Caco-2 (cell line): ENCODE measurements at regions not wholly inside any gene's neighbourhood (a gene's known extent, or its start where the extent isn't known, plus 50 kb on each side); places are given as distances from the start of the nearest gene placed in this dataset.

Experiments used
- BruUV-seq: library from RNA; stranded (reverse); fragments of 400-500 nt; replicated peaks from 2 replicates; lab custom pipeline; 2021; lab: Mats Ljungman, UMichigan
- CTCF ChIA-PET: fragments of 300-600 bp; sonication (Branson Sonifier 250); formaldehyde crosslinking; loops from one replicate; lab custom pipeline; 2022; ENCODE audit warnings: antibody characterized with exemption; lab: Charles Lee
- POLR2A ChIA-PET: fragments of 300-600 bp; sonication (Branson Sonifier 250); formaldehyde crosslinking; loops from one replicate; lab custom pipeline; 2022; ENCODE audit warnings: antibody characterized with exemption; lab: Charles Lee
- DNase-seq, 2 experiments: peaks; one replicate each; pipeline versions ENCODE4 v3.0.0 to v3.0.0-alpha.2; 2020 to 2022
- H3K27me3 ChIP-seq: replicated peaks from 2 replicates; pipeline ENCODE4 v1.6.0; 2011; ENCODE audit warnings: low read length; ENCODE audit not compliant: control insufficient read depth, insufficient read depth
- H3K36me3 ChIP-seq: 2 replicates; pipeline ENCODE4 v1.5.1; 2011; ENCODE audit warnings: low read length; ENCODE audit not compliant: control insufficient read depth, insufficient read depth
- H3K4me1 ChIP-seq: fragments of 250-450 bp; sonication (Bioruptor Pico); 2 replicates; pipeline ENCODE4 v1.5.1; 2020; ENCODE audit warnings: mild to moderate bottlenecking
- H3K4me3 ChIP-seq: 2 replicates; pipeline ENCODE4 v1.5.1; 2011; ENCODE audit warnings: low read depth, mild to moderate bottlenecking, control low read depth, low read length
- H3K9me3 ChIP-seq: fragments of 250-450 bp; sonication (Bioruptor Pico); 2 replicates; pipeline ENCODE4 v1.5.1; 2020; ENCODE audit warnings: mild to moderate bottlenecking, moderate library complexity
- H3K27ac Mint-ChIP-seq: one replicate; pipeline ENCODE4 v1.8.0; 2022; ENCODE audit warnings: mixed read lengths; ENCODE audit not compliant: unreplicated experiment
- H3K27me3 Mint-ChIP-seq: one replicate; pipeline ENCODE4 v1.8.0; 2022; ENCODE audit warnings: mixed read lengths; ENCODE audit not compliant: insufficient read depth, unreplicated experiment
- H3K36me3 Mint-ChIP-seq: one replicate; pipeline ENCODE4 v1.8.0; 2022; ENCODE audit warnings: mild to moderate bottlenecking, mixed read lengths; ENCODE audit not compliant: insufficient read depth, unreplicated experiment
- H3K4me1 Mint-ChIP-seq: one replicate; pipeline ENCODE4 v1.8.0; 2022; ENCODE audit warnings: low read depth, mixed read lengths; ENCODE audit not compliant: unreplicated experiment
- H3K4me3 Mint-ChIP-seq: one replicate; pipeline ENCODE4 v1.8.0; 2022; ENCODE audit warnings: mild to moderate bottlenecking, moderate library complexity, mixed read lengths; ENCODE audit not compliant: unreplicated experiment
- H3K9me3 Mint-ChIP-seq: one replicate; pipeline ENCODE4 v1.8.0; 2022; ENCODE audit warnings: mixed read lengths; ENCODE audit not compliant: unreplicated experiment
- intact Hi-C: fragments of 100-400 bp; cut with micrococcal nuclease; formaldehyde crosslinking; loops from one replicate; pipeline ENCODE4 v1.10.0; 2022; ENCODE audit not compliant: unreplicated experiment
- TF ChIP-seq, protein P1 (sequence below), 2 experiments: fragments of 200-600 bp in 1 of 2; IDR thresholded peaks; 1 replicate in 1 of 2; 2 replicates in 1 of 2; pipeline versions ENCODE4 v1.5.1 to v1.8.0; 2011 to 2022; ENCODE audit warnings: antibody characterized with exemption in 1 of 2, control low read depth in 1 of 2, inconsistent platforms in 1 of 2, low read depth in 1 of 2, low read length in 1 of 2, mild to moderate bottlenecking in 1 of 2, moderate library complexity in 1 of 2; ENCODE audit not compliant: insufficient read depth in 1 of 2, severe bottlenecking in 1 of 2, unreplicated experiment in 1 of 2

GRCh38 chr3:145116769-145117168 is 1044.2 kb downstream of the PLOD2 start:
- no peak for DNase-seq
- Mint-ChIP-seq H3K27me3 (peaks cover 2% of the 10 kb centered on the region), H3K36me3 (no peaks in the 10 kb centered on the region), H3K9me3 (no peaks in the 10 kb centered on the region), H3K27ac (no peak overlapping the region), H3K4me1 (no peaks in the 10 kb centered on the region), H3K4me3 (no peak overlapping the region)
- Histone ChIP-seq H3K4me1 (no peaks in the 10 kb centered on the region), H3K36me3 (no peaks in the 10 kb centered on the region), H3K9me3 (no peaks in the 10 kb centered on the region), H3K27me3 (no peaks in the 10 kb centered on the region), H3K4me3 (no peak overlapping the region)
- ChIA-PET CTCF (no interaction called here), POLR2A (no interaction called here)
- intact Hi-C loops: no loop called here
- BruUV-seq: no TSS peak
- TF ChIP-seq, protein P1, sequence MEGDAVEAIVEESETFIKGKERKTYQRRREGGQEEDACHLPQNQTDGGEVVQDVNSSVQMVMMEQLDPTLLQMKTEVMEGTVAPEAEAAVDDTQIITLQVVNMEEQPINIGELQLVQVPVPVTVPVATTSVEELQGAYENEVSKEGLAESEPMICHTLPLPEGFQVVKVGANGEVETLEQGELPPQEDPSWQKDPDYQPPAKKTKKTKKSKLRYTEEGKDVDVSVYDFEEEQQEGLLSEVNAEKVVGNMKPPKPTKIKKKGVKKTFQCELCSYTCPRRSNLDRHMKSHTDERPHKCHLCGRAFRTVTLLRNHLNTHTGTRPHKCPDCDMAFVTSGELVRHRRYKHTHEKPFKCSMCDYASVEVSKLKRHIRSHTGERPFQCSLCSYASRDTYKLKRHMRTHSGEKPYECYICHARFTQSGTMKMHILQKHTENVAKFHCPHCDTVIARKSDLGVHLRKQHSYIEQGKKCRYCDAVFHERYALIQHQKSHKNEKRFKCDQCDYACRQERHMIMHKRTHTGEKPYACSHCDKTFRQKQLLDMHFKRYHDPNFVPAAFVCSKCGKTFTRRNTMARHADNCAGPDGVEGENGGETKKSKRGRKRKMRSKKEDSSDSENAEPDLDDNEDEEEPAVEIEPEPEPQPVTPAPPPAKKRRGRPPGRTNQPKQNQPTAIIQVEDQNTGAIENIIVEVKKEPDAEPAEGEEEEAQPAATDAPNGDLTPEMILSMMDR (IDR thresholded peaks at IDR 0.05; ENCODE audit: insufficient read depth in 1 of 2, low read depth in 1 of 2, low read length in 1 of 2, severe bottlenecking in 1 of 2, unreplicated experiment in 1 of 2): no peak

- no peak overlapping the region for H3K4me3 Mint-ChIP-seq
Measured at GRCh38 chr3:145118303-145118702, 1042.7 kb downstream of the PLOD2 start.

GRCh38 chr3:145124900-145125678 is 1035.9 kb downstream of the PLOD2 start:
- CTCF ChIA-PET: no interaction called here
- BruUV-seq: no TSS peak
- TF ChIP-seq, protein P1 (IDR thresholded peaks at IDR 0.05; ENCODE audit: insufficient read depth in 1 of 2, low read depth in 1 of 2, low read length in 1 of 2, severe bottlenecking in 1 of 2, unreplicated experiment in 1 of 2): no peak
- Mint-ChIP-seq H3K27ac (no peak overlapping the region), H3K27me3 (peaks cover 3% of the 10 kb centered on the region), H3K9me3 (no peaks in the 10 kb centered on the region), H3K4me3 (no peak overlapping the region), H3K36me3 (no peaks in the 10 kb centered on the region), H3K4me1 (no peaks in the 10 kb centered on the region)
- POLR2A ChIA-PET: no interaction called here
- Histone ChIP-seq H3K27me3 (no peaks in the 10 kb centered on the region), H3K9me3 (no peaks in the 10 kb centered on the region), H3K4me3 (no peak overlapping the region), H3K36me3 (no peaks in the 10 kb centered on the region), H3K4me1 (no peaks in the 10 kb centered on the region)
- intact Hi-C loops: no loop called here
- DNase-seq: no peak

More at GRCh38 chr3:145118303-145118702, 1042.7 kb downstream of the PLOD2 start:
- POLR2A ChIA-PET: no interaction called here
- no peaks in the 10 kb centered on the region for H3K4me1 ChIP-seq
- DNase-seq: no peak
- H3K27me3 ChIP-seq: no peaks in the 10 kb centered on the region
- CTCF ChIA-PET: no interaction called here
- no peaks in the 10 kb centered on the region for H3K27me3 Mint-ChIP-seq
- no peaks in the 10 kb centered on the region for H3K9me3 Mint-ChIP-seq
- H3K36me3 ChIP-seq: no peaks in the 10 kb centered on the region
- H3K9me3 ChIP-seq: no peaks in the 10 kb centered on the region
- no peak overlapping the region for H3K27ac Mint-ChIP-seq
- H3K4me3 ChIP-seq: no peak overlapping the region
- H3K4me1 Mint-ChIP-seq: no peaks in the 10 kb centered on the region
- H3K36me3 Mint-ChIP-seq: no peaks in the 10 kb centered on the region
- TF ChIP-seq, protein P1 (IDR thresholded peaks at IDR 0.05; ENCODE audit: insufficient read depth in 1 of 2, low read depth in 1 of 2, low read length in 1 of 2, severe bottlenecking in 1 of 2, unreplicated experiment in 1 of 2): no peak
- BruUV-seq: no TSS peak
- intact Hi-C loops: no loop called here
